HG02852 (cell line): ENCODE measurements at regions not wholly inside any gene's neighbourhood (a gene's known extent, or its start where the extent isn't known, plus 50 kb on each side); places are given as distances from the start of the nearest gene placed in this dataset.

Source experiments
- ATAC-seq: cut with Tn5 transposase; IDR thresholded peaks from one replicate; pipeline ENCODE4 v1.9.1; 2021; ENCODE audit warnings: mild to moderate bottlenecking, moderate library complexity; ENCODE audit not compliant: unreplicated experiment

DNA sequence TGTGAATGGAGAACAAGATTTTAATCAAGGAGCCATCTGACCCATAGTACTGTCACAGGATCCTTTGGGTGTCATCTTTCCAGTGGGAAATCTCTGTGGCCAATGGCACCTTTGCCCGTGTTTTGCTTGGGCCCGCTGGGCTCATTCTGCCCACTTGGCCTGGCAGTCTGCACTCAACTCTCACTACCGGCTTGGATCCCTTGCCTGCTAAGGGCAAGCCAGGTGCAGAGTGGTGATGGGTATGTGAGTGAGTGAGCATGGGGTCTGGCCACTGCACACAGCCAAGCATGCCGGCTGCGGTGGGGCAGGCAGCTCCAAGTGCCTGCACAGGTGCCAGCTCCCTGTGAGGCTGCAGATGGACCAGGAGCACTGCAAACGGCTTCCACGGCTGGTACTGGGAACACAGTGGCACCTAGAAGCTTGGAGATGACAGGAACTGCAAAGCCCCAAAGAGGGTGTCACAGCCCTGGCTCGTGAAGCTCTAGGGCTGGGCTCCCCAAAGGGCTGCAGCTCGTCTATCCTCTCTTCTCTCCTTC is 454.5 kb downstream of the TMA16 start:
- ATAC-seq, result peak; percentile 9

DNA sequence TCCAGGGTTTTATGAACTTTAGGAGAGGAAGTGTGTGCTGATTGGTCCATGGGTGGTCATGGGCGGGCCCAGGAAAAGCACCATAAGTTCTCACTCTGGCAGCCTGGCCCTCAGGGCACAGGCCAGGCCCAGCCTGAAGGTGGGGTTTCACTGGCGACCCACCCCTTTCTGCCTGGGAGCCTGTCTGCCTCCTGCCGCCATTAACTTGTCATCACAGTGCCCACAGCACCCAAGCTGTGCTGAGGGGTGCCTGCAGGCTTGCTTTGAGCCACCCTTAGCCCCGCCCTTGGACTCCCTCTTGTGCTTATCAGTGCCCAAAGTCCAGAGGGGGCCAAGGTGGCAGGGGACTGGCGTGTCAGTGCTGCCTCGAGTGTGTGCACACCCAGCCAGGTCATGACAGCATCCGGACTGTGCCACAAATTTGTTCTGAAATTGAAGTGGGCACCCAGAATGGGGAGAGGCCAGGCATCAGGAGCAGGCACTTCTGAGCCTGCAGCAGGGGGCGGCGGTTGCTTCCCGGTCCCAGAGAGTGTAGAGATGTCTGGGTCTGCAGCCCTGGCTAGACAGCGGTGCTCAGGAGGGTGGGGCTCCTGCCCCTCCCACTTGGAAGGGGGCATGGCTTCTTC is 455.6 kb downstream of the TMA16 start:
- peak; percentile 44 for ATAC-seq

DNA sequence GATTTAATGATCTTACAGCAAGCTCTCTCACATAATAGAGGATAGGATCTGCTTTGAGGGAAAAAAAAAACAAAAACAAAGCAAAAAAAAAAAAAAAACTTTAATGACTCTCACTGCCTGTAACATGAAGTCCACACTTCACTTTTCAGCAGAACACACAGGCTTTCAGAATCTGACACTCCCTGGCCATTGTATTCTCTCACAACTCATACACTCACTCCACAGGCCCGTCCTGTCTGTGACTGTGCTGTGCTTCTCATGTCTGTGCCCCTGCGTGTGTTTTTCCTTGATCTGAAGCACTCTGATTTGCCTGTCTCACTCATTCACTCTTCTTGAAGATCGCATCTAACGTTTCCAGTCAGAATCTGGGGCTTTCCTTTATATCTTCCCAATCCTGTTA is 460.8 kb downstream of the TMA16 start:
- ATAC-seq, result no peak

- no peak for ATAC-seq
Measured at GRCh38 chr4:163958751-163959150, 464.3 kb downstream of the TMA16 start.

DNA sequence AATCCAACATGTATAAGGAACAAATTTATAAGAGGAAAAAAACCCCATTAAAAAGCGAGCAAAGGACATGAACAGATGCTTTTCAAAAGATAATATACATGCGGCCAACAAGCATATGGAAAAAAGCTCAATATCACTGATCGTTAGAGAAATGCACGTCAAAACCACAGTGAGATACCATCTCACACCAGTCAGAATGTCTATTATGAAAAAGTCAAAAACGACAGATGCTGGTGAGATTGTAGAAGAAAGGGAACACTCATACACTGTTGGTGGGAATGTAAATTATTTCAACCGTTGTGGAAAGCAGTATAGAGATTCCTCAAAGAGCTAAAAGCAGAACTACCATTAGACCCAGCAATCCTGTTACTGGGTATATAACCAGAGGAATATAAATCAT is 465.4 kb downstream of the TMA16 start:
- ATAC-seq, result no peak

DNA sequence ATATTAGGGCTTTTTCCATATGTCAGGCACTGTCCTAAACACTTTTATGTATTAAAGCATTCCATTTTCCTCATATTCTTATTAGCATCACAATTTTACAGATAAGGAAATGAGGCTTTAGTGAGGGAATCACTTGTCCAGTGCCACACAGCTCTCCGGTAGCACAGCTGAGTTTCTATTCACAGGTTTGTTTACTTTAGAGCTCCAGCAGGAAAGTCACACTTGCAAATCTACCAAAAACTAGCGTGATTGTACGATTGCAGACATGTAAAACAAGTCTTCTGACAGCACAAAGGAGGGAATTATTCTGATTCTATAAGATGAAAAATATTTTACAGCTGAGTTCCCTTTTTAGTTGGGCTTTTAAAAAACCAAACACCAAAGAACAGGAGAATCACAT is 472.1 kb downstream of the TMA16 start:
- ATAC-seq, result no peak

DNA sequence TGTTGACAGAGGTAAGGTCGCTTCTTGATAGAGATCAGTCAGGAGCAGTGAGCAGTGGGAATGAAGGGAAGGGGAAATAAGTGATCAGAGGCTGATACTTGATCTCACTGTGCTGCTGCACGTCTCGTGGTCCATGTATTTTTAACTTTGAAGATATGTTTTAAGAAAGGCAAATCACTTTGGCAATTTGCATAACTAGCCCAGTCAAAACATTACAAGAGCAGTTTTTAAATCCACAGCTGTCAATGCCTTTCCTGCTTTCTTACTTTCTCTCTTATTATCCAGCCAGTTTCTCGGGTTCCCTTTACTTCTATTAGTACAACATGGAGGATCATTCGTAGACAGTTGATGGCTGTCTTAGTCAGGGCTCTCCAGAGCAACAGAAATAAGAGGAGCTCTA is 472.8 kb downstream of the TMA16 start:
- peak; percentile 71 for ATAC-seq

DNA sequence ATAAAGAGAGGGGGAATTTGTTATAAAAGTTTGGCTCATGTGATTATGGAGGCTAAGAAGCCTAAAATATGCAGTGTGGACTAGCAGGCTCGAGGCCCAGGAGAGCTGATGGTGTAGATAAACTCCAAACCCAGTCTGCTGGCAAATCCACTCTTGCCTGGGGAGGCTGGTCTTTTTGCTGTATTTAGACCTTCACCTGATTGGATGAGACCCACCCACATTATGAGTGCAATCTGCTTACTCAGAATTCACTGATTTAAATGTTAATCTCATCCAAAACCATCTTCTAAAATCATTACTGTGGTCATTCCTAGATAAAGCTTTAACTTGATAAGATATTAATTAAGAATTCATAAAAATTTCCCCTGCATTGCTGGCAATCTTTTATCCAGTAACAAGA is 473.2 kb downstream of the TMA16 start:
- ATAC-seq, result no peak

DNA sequence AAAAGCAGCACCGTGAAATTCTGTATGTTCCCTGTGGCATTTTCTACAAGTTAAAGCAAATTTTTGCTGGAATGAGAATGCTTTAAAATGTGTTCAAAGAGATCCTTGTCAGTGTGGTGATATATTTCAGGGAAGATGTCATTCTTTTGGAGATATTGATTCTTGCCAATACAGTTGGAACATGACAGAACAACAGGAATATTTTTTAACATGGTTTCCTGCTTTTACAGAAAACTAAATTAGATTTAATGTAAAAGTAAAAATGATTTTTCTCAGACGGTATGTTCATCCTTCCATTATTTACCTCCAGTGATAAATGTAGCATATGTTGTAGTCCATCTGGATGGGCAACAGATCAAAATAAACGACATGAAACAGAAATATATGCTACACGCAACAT is 474.8 kb downstream of the TMA16 start:
- no peak for ATAC-seq

DNA sequence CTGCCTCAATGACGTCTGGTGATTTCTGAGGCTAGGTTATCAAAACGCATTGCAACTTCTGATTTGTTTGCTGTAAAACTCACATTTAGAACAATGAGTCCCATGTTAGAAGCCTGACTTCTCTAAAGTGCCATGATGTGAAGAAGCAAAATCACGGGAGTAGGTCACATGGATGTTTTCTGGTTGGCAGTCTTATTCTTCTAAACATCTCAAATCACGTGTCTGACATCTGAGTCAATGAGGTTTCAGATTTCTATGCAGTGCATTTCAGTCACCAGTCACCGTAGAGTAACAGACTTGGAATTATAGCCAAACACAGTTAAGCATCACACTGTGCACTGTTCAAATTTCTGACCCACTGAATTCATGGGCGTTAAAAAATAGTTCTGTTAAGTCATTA is 482.1 kb downstream of the TMA16 start:
- no peak for ATAC-seq

GRCh38 chr4:163988391-163988790 is 493.9 kb downstream of the TMA16 start:
- ATAC-seq, result no peak

DNA sequence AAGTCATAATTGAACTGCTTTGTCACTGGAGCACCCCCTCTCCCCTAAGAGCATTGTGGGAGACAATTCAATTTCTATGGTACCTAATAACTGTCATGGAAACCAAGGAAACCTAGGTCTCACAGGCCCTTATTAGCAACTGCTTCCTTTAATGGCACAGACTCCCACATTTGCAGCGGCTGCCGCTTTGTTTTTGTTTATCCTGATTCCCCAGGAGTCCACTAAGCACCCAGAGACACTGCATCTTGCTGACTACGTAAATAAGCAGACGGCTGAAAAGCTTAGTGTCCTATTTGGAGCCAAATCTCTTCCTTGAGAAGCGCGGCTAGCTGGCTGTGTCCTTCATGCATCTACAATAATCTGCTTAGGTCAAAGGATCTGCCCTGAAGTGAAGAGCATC is 494.4 kb downstream of the TMA16 start:
- no peak for ATAC-seq

DNA sequence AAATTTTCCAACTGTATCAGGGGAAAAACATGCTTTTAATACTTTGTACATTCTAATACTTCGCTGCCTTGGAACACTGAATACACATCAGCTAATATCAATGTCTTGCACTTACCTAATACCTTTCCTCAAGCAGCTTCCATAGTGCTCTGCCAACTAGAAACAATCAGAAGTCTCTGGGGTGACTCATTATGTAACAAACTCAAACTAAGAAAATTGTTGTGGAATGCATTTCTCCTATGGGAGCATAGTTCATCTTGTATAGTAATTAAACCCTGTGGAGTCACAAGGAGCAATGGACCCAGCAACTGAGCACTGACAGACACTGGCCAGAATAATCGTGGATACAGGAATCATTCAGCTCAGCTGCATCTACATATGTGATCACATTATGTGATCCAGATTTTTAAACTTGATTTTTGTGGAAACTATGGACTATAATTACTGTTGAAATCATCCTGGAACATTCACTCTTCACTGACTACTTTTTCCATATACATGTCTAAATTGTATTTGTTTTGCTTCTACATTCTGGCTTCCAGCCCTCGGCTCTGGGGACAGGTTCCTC is 496.9 kb downstream of the TMA16 start:
- no peak for ATAC-seq

DNA sequence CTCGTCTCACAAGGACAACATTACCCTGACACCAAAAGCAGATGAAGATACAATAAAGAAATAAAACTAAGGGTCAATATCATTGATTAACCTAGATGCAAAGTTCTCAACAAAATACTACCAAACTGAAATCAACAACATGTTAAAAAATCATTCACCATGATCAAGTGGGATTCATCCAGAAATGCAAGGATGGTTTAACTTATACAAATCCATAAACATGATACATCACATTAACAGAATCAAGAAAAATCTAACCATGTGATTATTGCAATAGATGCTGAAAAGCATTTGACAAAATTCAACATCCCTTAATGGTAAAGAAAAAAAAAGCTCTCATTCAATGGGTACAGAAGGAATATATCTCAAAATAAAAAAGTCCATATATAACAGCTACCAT is 514.9 kb downstream of the TMA16 start:
- ATAC-seq, result no peak

DNA sequence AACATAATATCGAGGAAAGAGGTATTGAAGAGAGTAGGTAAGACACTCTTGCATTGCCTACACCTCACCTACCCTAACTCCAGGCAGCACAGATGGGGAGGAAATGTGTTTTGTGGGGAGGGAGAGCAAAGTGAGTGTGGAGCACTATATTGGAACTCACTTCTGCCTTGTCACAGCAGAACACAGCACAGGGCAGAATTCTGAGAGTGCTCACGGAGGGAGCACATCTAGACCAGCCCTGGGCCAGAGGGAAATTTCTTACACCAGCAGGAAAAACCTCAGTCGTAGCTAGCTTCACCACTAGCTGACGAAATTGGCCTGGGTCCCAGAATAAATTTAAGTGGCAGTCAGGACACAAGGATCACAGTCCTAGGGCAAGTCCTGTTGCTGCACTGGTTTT is 517.3 kb downstream of the TMA16 start:
- ATAC-seq, result no peak

- peak; percentile 76 for ATAC-seq
Measured at GRCh38 chr4:164012396-164013027, 518.0 kb downstream of the TMA16 start.

GRCh38 chr4:164021947-164022346 is 527.5 kb downstream of the TMA16 start:
- ATAC-seq, result no peak

DNA sequence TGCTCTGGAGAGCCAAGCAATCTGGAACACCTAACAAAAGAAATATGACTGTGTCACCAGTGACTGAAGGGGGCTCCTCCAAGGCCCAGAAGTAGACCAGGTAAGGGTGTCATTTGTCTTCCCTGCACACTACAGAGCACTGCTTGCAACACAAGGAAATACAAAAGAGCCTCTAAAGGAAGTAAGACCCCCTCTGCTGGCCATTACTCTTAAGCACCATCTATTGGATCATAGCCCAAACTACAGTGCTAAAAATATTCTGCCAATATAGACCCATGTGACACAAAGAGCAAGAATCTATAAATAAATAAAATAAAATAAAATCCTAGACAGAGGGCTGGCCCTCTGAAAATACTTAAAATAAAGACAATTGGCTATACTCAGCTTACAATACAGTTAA is 528.7 kb downstream of the TMA16 start:
- no peak for ATAC-seq

GRCh38 chr4:164027805-164028204 is 533.3 kb downstream of the TMA16 start:
- peak; percentile 48 for ATAC-seq

- ATAC-seq, result no peak
Measured at GRCh38 chr4:164039482-164039881, 545.0 kb downstream of the TMA16 start.

DNA sequence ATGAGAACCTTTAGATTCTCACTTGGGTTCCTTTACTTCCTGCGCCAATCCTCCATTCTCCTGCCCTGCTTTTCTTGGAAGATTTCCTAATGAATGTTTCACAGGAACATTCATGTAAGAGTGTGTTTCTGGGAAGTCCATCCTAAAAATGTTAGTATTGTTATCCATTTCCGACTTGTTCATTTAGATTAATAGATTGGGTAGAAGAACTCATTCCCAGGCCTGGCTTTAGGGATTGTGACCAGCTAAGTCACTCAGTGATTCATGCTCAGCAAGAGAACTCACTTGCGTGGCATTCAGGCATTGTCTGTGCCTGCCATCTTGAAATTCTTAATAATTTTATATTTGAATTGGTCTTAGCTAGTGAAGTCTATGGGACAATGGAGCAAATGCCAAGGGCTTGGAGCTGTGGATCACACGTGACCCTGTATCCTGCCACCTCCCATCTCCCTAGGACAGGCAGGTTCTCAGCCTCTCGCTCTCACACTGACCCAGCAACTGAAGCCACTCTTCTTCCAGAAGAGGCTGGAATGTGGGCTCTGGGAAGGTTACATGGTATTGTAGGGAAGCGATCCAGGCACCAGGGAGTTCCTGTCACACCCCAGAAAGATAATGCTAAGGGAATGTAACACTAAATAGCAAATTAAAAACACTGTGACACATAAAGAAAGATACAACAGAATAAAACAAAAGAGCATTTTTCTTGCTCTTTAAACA is 562.1 kb downstream of the TMA16 start:
- ATAC-seq, result no peak
